Gastroesophageal sphincter (tissue), 3 donors: ENCODE measurements at regions not wholly inside any gene's neighbourhood (a gene's known extent, or its start where the extent isn't known, plus 50 kb on each side); places are given as distances from the start of the nearest gene placed in this dataset.

Experiments
- EP300 ChIP-seq: sonication (generic); formaldehyde crosslinking; IDR thresholded peaks from one replicate; pipeline ENCODE4 v1.6.1; 2017; ENCODE audit warnings: antibody characterized with exemption, mild to moderate bottlenecking
- POLR2A ChIP-seq, 2 donors: fragments of 450-650 bp; IDR thresholded peaks; one replicate each; pipeline ENCODE4 v1.6.1; 2017; ENCODE audit warnings: antibody characterized with exemption in 2 of 2, mild to moderate bottlenecking in 2 of 2, moderate library complexity in 1 of 2
- POLR2AphosphoS5 ChIP-seq: sonication (generic); formaldehyde crosslinking; IDR thresholded peaks from one replicate; pipeline ENCODE4 v1.6.1; 2017; ENCODE audit warnings: antibody characterized with exemption
- TF ChIP-seq, protein P1 (sequence below), 4 experiments: fragments of 200-600 bp in 2 of 4; fragments of 450-650 bp in 2 of 4; sonication (generic) in 1 of 4; IDR thresholded peaks; one replicate each; pipeline ENCODE4 v1.5.1; 2017 to 2019; ENCODE audit warnings: antibody characterized with exemption in 4 of 4, mild to moderate bottlenecking in 2 of 4, moderate library complexity in 2 of 4

DNA sequence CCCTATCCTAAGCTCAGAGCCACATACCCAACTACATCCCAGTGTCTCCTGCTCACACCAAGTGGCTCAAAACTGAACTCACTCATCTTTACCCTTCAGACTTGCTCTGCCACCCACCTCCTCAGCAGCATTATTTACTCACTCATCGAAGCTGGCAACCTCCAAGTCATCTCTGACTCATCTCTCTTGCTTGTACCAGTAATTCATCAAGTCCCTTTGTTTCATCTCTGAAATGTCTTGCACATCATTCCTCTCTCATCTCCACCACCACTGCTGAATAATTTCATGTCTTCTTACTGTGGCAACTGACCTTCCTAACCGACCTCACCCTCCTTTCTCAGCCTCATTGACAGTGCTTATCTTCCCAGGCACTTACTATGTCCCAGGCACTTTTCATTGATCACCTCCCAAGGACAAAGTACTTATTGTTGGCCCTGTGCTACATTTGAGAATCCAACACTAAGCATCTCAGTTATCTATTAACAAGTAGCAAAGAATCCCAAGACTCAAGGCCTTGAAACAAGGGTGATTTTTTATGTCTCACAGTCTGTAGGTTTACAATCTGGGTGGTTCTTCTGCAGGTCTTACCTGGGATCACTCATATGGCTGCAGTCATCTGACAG, 82.0 kb downstream of the MRPL46 start:
- TF ChIP-seq, protein P1, sequence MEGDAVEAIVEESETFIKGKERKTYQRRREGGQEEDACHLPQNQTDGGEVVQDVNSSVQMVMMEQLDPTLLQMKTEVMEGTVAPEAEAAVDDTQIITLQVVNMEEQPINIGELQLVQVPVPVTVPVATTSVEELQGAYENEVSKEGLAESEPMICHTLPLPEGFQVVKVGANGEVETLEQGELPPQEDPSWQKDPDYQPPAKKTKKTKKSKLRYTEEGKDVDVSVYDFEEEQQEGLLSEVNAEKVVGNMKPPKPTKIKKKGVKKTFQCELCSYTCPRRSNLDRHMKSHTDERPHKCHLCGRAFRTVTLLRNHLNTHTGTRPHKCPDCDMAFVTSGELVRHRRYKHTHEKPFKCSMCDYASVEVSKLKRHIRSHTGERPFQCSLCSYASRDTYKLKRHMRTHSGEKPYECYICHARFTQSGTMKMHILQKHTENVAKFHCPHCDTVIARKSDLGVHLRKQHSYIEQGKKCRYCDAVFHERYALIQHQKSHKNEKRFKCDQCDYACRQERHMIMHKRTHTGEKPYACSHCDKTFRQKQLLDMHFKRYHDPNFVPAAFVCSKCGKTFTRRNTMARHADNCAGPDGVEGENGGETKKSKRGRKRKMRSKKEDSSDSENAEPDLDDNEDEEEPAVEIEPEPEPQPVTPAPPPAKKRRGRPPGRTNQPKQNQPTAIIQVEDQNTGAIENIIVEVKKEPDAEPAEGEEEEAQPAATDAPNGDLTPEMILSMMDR (IDR thresholded peaks at IDR 0.05): no peak
- no peak for TF ChIP-seq EP300
- no peak for TF ChIP-seq POLR2AphosphoS5
- TF ChIP-seq POLR2A (IDR thresholded peaks at IDR 0.05): no peak
